A673 (cell line): ENCODE measurements at regions not wholly inside any gene's neighbourhood (a gene's known extent, or its start where the extent isn't known, plus 50 kb on each side); places are given as distances from the start of the nearest gene placed in this dataset.

Experiments used
- CTCF ChIP-seq: fragments of 300-800, 200-600 bp; sonication (generic); conservative IDR thresholded peaks from 2 replicates; pipeline ENCODE4 v1.5.1; 2017; ENCODE audit warnings: low read depth, mild to moderate bottlenecking, antibody characterized with exemption, low read length, moderate library complexity, mixed read lengths
- EZH2 ChIP-seq: fragments of 200-600 bp; sonication (generic); IDR thresholded peaks from 2 replicates; pipeline ENCODE4 v1.6.1; 2017; ENCODE audit warnings: borderline replicate concordance, low read depth, mild to moderate bottlenecking, mixed read lengths, antibody characterized with exemption, low read length; ENCODE audit not compliant: poor library complexity, severe bottlenecking

GRCh38 chr2:88310787-88311186, 140.6 kb downstream of the THNSL2 start:
- TF ChIP-seq CTCF: no peak
- no peak for TF ChIP-seq EZH2
